ENCODE measurements at regions not wholly inside any gene's neighbourhood (a gene's known extent, or its start where the extent isn't known, plus 50 kb on each side); places are given as distances from the start of the nearest gene placed in this dataset.

DNA sequence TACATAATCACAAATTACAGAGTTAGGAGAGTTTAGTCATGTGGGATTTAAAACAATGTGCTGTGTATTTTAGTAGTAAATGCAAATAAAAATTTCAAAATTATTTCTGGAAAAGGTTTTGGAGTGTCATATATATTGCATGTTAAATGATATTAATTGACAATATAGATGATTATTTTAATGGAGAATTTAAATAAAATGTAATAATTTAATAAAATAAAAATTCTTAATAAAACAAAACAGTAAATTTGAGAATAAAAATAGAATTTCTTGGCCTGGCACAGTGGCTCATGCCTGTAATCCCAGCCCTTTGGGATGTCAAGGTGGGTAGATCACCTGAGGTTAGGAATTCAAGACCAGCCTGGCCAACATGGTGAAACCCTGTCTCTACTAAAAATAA, 1442.8 kb upstream of the ALCAM start:
- no peak for DNase-seq

- no peak for DNase-seq
Measured at GRCh38 chr3:103924544-103924943, 1442.2 kb upstream of the ALCAM start.

GRCh38 chr3:103926936-103927335, 1439.8 kb upstream of the ALCAM start:
- DNase-seq = no peak

GRCh38 chr3:103927896-103928295, 1438.8 kb upstream of the ALCAM start:
- DNase-seq = no peak

GRCh38 chr3:103937094-103937493, 1429.6 kb upstream of the ALCAM start:
- DNase-seq = no peak

DNA sequence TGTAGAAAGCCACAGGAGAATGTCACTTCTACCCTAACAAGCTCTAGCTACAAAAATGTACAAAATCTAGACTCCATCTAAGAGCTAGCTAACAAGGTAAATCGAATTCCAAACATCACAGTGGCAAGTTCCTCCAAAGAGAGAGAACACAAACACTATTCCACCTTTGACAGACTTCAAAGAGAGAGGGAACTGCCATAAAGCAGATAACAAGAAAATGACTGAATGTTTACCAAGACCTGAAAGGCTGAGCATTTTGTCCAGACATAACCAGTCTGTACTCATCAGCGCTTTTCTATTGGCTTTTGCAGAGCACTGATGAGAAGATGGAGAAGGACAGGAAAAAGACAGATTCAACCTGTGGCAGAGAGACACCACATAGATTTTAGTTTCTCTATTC, 1419.6 kb upstream of the ALCAM start:
- DNase-seq = no peak

DNA sequence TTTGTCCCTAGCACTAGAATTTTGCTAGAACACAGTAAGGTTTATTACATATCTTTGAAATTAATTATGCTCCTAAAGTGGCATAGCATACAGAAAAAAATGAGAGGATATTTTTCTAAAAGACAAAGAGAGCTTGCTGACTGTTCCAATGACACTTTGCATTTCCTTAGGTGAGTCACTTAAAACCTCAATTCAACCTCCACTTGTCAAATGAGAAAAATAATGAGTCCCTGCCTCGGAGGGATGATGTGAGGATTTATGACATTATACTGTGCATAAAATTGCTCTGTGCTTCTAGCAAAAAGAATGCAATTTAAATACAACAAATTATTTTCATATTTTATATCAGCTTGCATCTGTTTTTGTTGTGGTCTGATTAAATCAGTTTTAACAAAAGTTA, 1417.0 kb upstream of the ALCAM start:
- DNase-seq = no peak

GRCh38 chr3:103950676-103951075, 1416.0 kb upstream of the ALCAM start:
- DNase-seq = no peak

DNA sequence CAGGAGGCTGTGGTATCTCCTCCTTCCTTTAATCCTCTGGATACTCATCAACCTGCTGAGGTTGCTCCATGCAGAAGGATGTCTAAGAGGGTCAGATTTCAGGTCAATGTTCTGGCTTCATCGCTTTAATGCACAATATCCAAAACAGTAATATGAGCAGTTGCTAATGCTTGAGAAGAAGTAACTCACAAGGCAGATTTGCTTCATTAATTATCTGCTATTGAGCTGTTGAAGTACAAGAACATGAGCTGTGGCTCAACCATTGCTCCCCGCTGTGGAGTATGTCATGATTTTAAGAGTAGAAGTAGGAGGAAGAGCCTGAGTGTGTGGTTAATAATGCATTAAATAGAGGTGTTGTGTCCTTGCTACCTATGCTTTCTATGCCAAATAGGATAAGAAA, 1412.9 kb upstream of the ALCAM start:
- DNase-seq = no peak

- no peak for DNase-seq
Measured at GRCh38 chr3:103960819-103961218, 1405.9 kb upstream of the ALCAM start.

DNA sequence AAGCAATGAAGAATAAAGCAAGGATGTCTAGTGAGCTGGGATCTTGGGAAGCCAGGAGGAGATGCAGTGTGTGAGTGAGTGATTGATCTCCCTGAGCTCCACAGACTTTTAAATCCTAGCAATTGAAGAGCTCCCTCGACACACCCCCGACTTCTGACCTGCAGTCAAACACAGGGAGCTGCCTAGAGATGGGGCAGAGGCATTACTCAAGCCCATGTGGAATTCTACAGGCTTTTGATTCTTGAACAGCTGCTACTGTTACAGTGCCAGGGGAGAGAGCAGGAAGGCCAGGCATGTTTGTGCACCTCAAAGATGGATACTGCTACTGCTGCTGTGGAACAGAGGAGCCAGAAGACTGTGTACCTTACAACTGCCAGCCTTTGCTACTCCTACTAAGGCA, 1403.1 kb upstream of the ALCAM start:
- DNase-seq = no peak

- DNase-seq = no peak
Measured at GRCh38 chr3:103965764-103966163, 1400.9 kb upstream of the ALCAM start.

- DNase-seq = no peak
Measured at GRCh38 chr3:103966749-103967148, 1400.0 kb upstream of the ALCAM start.

- DNase-seq = no peak
Measured at GRCh38 chr3:103968131-103968530, 1398.6 kb upstream of the ALCAM start.

DNA sequence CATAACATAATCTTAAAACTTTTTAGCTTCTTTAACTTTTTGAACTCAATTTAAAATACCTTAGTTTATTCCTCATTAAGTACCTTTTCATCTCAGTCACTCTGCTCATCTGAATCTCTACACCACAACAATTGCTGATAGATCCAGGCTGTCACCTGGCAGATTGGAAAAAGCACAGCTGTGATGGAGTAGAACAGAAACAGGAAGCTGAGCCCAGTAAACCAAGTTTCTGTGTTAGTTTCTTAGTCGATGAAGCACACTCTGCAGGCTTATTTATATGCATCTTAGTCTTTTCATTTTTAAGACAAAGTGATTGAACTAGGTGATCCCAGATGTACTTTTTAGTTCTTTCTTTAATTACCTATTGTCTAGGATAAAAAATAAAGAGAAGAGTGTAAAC, 1398.0 kb upstream of the ALCAM start:
- DNase-seq = no peak

DNA sequence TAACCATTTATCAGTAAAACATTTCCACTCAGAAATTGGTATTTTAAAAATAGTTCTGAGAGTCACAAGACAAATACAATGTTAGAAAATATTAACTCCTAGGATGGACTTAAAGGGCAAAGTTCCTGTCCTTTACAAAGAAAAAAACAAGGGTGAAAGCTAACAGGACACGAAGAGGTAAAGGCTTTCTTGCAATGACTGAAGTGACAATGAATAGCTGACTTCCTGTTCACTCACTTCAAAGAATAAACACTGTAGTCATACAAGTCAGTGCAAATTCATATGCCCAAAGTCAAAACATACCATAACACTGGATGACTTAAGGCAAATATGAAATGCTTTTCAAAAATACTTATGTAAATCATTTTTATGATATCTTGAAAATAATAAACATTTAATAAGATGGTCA, 1389.8 kb upstream of the ALCAM start:
- no peak for DNase-seq

DNA sequence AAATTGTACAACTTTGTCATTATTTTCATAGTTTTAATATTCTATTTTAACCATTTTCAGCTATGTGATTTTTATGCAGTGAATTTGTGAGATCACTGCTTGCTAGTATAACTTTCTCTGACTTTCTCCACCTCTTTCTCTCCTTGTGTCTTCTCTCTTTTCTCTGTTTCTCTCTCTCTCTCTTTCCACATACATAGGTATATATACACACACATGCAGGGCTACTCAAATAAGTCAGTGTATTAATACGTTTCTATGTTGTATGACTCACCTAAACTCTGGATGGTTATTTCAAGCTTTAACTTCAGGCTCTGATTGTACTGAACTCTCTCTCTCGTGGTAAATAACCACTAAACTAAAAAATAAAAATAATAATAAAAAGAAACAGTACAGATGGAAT, 1389.3 kb upstream of the ALCAM start:
- DNase-seq = no peak

GRCh38 chr3:103991461-103992115, 1375.1 kb upstream of the ALCAM start:
- DNase-seq = peak; percentile 24

DNA sequence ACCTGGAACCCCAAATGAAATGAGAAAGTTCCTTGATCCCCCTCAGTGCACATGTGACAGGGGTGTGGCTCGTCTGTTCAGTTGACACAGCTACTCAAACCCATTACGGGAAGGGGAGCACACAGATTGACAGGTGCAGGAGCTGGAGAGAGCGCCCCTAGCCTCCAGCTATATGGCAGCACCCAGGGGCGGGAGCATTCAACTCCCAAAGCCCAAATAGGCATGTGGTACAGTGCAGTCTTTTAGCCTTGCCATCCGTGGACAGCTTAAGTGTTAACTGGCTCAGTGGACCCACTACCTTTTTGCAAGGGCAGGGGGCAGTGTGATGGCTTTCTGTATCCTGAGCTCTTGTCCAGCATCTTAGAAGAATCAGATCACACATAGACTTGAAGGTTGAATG, 1374.2 kb upstream of the ALCAM start:
- DNase-seq = no peak

GRCh38 chr3:104004956-104005355, 1361.8 kb upstream of the ALCAM start:
- no peak for DNase-seq

GRCh38 chr3:104005815-104006214, 1360.9 kb upstream of the ALCAM start:
- DNase-seq = no peak

DNA sequence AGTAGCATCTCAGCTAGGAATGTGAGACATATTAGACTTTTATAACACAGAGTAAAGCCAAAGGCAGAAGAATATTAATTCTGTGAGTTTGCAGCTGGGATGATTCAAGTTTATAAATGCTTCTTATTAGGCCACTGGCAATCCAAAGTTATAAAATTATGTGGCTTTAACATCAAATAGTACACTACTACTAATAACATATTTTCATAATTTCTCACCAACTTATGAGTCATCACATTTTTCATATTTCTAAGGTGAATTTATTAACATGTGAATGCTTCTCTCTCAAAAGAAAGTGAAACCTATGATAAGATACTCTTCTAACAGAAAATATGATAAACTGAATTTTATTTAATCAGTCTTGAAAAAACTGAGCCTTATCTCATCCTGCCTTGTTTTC, 1348.2 kb upstream of the ALCAM start:
- DNase-seq = no peak

GRCh38 chr3:104031598-104031997, 1335.1 kb upstream of the ALCAM start:
- DNase-seq = no peak

- DNase-seq = peak; percentile 6
Measured at GRCh38 chr3:104032283-104032682, 1334.4 kb upstream of the ALCAM start.

DNA sequence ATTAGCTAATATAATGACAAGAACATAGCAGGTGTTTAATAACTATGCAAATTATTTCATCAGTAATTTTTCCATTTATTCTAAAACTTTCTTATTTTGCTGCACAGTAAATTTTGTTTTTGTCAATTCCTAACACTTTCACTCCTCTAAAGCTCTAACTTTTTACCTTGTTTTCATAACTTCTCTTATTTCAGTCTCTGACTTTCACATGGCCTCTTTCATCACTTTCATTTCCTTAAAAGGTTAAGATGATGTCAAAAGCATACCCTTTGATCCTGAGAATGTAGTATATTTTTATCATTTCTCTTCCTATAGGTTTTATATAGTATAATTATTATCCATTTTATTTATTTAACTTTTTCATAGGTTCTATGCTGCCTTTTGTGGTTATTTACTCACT, 1325.8 kb upstream of the ALCAM start:
- DNase-seq = no peak
